SIG-M5 treated with dmso at 0.1 percent for 504 hours (cell line): ENCODE measurements at regions not wholly inside any gene's neighbourhood (a gene's known extent, or its start where the extent isn't known, plus 50 kb on each side); places are given as distances from the start of the nearest gene placed in this dataset.

Experiments
- DNase-seq: peaks from one replicate; lab custom pipeline; 2025; ENCODE audit not compliant: unreplicated experiment; lab: John Stamatoyannopoulos, UW

GRCh38 chr2:2682700-2683342, 351.7 kb upstream of the MYT1L start:
- DNase-seq: no peak

- DNase-seq: no peak
These were observed 350.7 kb upstream of the MYT1L start for GRCh38 chr2:2681711-2682251.

GRCh38 chr2:2681085-2681484, 350.0 kb upstream of the MYT1L start:
- no peak for DNase-seq

- DNase-seq: no peak
These were observed 343.8 kb upstream of the MYT1L start for GRCh38 chr2:2674831-2675230.

- DNase-seq: no peak
These were observed 342.3 kb upstream of the MYT1L start for GRCh38 chr2:2673406-2673805.

GRCh38 chr2:2672249-2672648, 341.2 kb upstream of the MYT1L start:
- DNase-seq: no peak

GRCh38 chr2:2671826-2672225, 340.8 kb upstream of the MYT1L start:
- no peak for DNase-seq

GRCh38 chr2:2669316-2669715, 338.2 kb upstream of the MYT1L start:
- no peak for DNase-seq

- DNase-seq: no peak
These were observed 337.7 kb upstream of the MYT1L start for GRCh38 chr2:2668681-2669265.

- DNase-seq: no peak
These were observed 336.6 kb upstream of the MYT1L start for GRCh38 chr2:2667690-2668089.

GRCh38 chr2:2665834-2666133, 334.7 kb upstream of the MYT1L start:
- no peak for DNase-seq

- no peak for DNase-seq
These were observed 334.1 kb upstream of the MYT1L start for GRCh38 chr2:2664989-2665833.

GRCh38 chr2:2663401-2664036, 332.4 kb upstream of the MYT1L start:
- no peak for DNase-seq

GRCh38 chr2:2662847-2663356, 331.8 kb upstream of the MYT1L start:
- no peak for DNase-seq

- DNase-seq: no peak
These were observed 331.2 kb upstream of the MYT1L start for GRCh38 chr2:2662037-2662846.

- no peak for DNase-seq
These were observed 329.8 kb upstream of the MYT1L start for GRCh38 chr2:2660789-2661355.

GRCh38 chr2:2657121-2657962, 326.3 kb upstream of the MYT1L start:
- DNase-seq: no peak

GRCh38 chr2:2656115-2657011, 325.3 kb upstream of the MYT1L start:
- no peak for DNase-seq
